GM20000 (cell line): ENCODE measurements at regions not wholly inside any gene's neighbourhood (a gene's known extent, or its start where the extent isn't known, plus 50 kb on each side); places are given as distances from the start of the nearest gene placed in this dataset.
A peak's percentile ranks its signal among the peaks of the same experiment; 100 is the strongest.

Experiments
- DNase-seq: peaks from one replicate; pipeline ENCODE4 v3.0.0; 2012; ENCODE audit warnings: low spot score
- CTCF ChIP-seq: IDR thresholded peaks from 2 replicates; pipeline ENCODE4 v1.5.1; 2012; ENCODE audit warnings: mild to moderate bottlenecking, control low read depth; ENCODE audit errors: extremely low read depth, missing control alignments

GRCh38 chr13:22218797-22219196 is 547.9 kb downstream of the FGF9 start:
- TF ChIP-seq CTCF = no peak
- no peak for DNase-seq

- no peak for TF ChIP-seq CTCF
These were observed 548.8 kb downstream of the FGF9 start for GRCh38 chr13:22219709-22220108.

GRCh38 chr13:22220151-22221135 is 549.6 kb downstream of the FGF9 start:
- DNase-seq = no peak
- no peak for TF ChIP-seq CTCF

More at GRCh38 chr13:22219709-22220108, 548.8 kb downstream of the FGF9 start:
- DNase-seq = no peak

GRCh38 chr13:22223411-22223810 is 552.5 kb downstream of the FGF9 start:
- DNase-seq = no peak
- no peak for TF ChIP-seq CTCF

GRCh38 chr13:22226086-22226485 is 555.2 kb downstream of the FGF9 start:
- DNase-seq = no peak
- TF ChIP-seq CTCF = no peak

- peak; percentile 17 for DNase-seq
- no peak for TF ChIP-seq CTCF
These were observed 557.0 kb downstream of the FGF9 start for GRCh38 chr13:22227895-22228294.

GRCh38 chr13:22229916-22230315 is 559.0 kb downstream of the FGF9 start:
- no peak for DNase-seq

More at GRCh38 chr13:22229916-22230315, 559.0 kb downstream of the FGF9 start:
- TF ChIP-seq CTCF = no peak
